H1 (cell line): ENCODE measurements at regions not wholly inside any gene's neighbourhood (a gene's known extent, or its start where the extent isn't known, plus 50 kb on each side); places are given as distances from the start of the nearest gene placed in this dataset.

ENCODE experiments used
- CTCF ChIA-PET: fragments of 300-600 bp; sonication (Branson Sonifier 250); formaldehyde crosslinking; loops from one replicate; lab custom pipeline; 2021; ENCODE audit not compliant: partially characterized antibody; lab: Charles Lee
- POLR2A ChIA-PET: fragments of 300-600 bp; sonication (Branson Sonifier 250); formaldehyde crosslinking; loops from one replicate; lab custom pipeline; 2021; ENCODE audit warnings: inconsistent platforms; ENCODE audit not compliant: partially characterized antibody; lab: Charles Lee
- DNase-seq, 2 experiments: peaks; one replicate each; pipeline versions ENCODE4 v3.0.0 to v3.0.0-alpha.2; 2010 to 2022; ENCODE audit warnings: low spot score in 2 of 2, low read depth in 1 of 2, mixed read lengths in 1 of 2
- FAIRE-seq: peaks from 2 replicates; lab custom pipeline; 2011; peaks lifted over from hg19 to GRCh38; lab: Jason Lieb, UNC
- H2AFZ ChIP-seq: 2 replicates; pipeline ENCODE4 v1.8.1; 2012; ENCODE audit warnings: low read length, inconsistent platforms
- H2AK5ac ChIP-seq: 2 replicates; pipeline ENCODE4 v1.6.1; 2013; ENCODE audit warnings: low read depth, low read length
- H2BK120ac ChIP-seq: replicated peaks from 2 replicates; pipeline ENCODE3; 2013; ENCODE audit warnings: low read depth, low read length, inconsistent platforms
- H2BK12ac ChIP-seq: 2 replicates; pipeline ENCODE4 v1.6.1; 2013; ENCODE audit warnings: low read depth, low read length
- H2BK15ac ChIP-seq: 2 replicates; pipeline ENCODE4 v1.6.1; 2013; ENCODE audit warnings: low read length
- H2BK20ac ChIP-seq: 2 replicates; pipeline ENCODE4 v1.6.1; 2013; ENCODE audit warnings: low read length
- H2BK5ac ChIP-seq: 2 replicates; pipeline ENCODE4 v1.6.1; 2013; ENCODE audit warnings: low read depth, low read length
- H3K14ac ChIP-seq: 2 replicates; pipeline ENCODE4 v1.6.1; 2013; ENCODE audit warnings: inconsistent platforms; ENCODE audit not compliant: insufficient read length
- H3K18ac ChIP-seq: 2 replicates; pipeline ENCODE4 v1.6.1; 2013; ENCODE audit warnings: low read length; ENCODE audit errors: extremely low read depth
- H3K23ac ChIP-seq: 2 replicates; pipeline ENCODE4 v1.6.1; 2013; ENCODE audit warnings: inconsistent platforms; ENCODE audit not compliant: insufficient read length
- H3K23me2 ChIP-seq: 2 replicates; pipeline ENCODE4 v1.6.1; 2013; ENCODE audit warnings: low read depth, low read length
- H3K27ac ChIP-seq: 2 replicates; pipeline ENCODE4 v1.6.1; 2011; ENCODE audit warnings: low read depth, low read length, inconsistent platforms
- H3K27me3 ChIP-seq, 4 experiments: replicated peaks in 1 of 4; 1 replicate in 1 of 4; 2 replicates in 3 of 4; pipeline versions ENCODE4 v1.6.1 to v1.8.1; 2011 to 2013; ENCODE audit warnings: low read length in 3 of 4, mild to moderate bottlenecking in 3 of 4, inconsistent platforms in 2 of 4, mixed read lengths in 2 of 4, moderate library complexity in 1 of 4; ENCODE audit not compliant: control insufficient read depth in 3 of 4, insufficient read depth in 3 of 4; ENCODE audit errors: extremely low read depth in 1 of 4
- H3K36me3 ChIP-seq, 4 experiments: 2 replicates each; pipeline versions ENCODE4 v1.6.1 to v1.8.1; 2011 to 2013; ENCODE audit warnings: mild to moderate bottlenecking in 4 of 4, low read length in 3 of 4, moderate library complexity in 2 of 4, control low read depth in 1 of 4, inconsistent platforms in 1 of 4; ENCODE audit not compliant: insufficient read depth in 4 of 4, control insufficient read depth in 2 of 4
- H3K4ac ChIP-seq: replicated peaks from 2 replicates; pipeline ENCODE3; 2013; ENCODE audit warnings: low read length, low read depth, mixed read lengths, inconsistent platforms; ENCODE audit not compliant: insufficient read length
- H3K4me1 ChIP-seq, 4 experiments: replicated peaks in 1 of 4; 1 replicate in 1 of 4; 2 replicates in 3 of 4; pipeline versions ENCODE4 v1.6.1 to v1.8.1; 2011 to 2013; ENCODE audit warnings: low read length in 3 of 4, inconsistent platforms in 2 of 4, mixed read lengths in 1 of 4; ENCODE audit not compliant: insufficient read depth in 4 of 4, control insufficient read depth in 3 of 4
- H3K4me2 ChIP-seq, 2 experiments: 2 replicates each; pipeline versions ENCODE4 v1.6.1 to v1.8.1; 2011 to 2013; ENCODE audit warnings: low read depth in 2 of 2, low read length in 2 of 2, control low read depth in 1 of 2, inconsistent platforms in 1 of 2, mild to moderate bottlenecking in 1 of 2; ENCODE audit not compliant: insufficient read depth in 1 of 2
- H3K4me3 ChIP-seq, 4 experiments: fragments of 200-600, 300-600 bp in 1 of 4; sonication (generic), shearing (Covaris generic), sonication (Bioruptor Twin) in 1 of 4; 2 replicates each; pipeline versions ENCODE4 v1.5.1 to v1.8.1; 2011 to 2016; ENCODE audit warnings: low read length in 4 of 4, low read depth in 3 of 4, control low read depth in 2 of 4, inconsistent platforms in 2 of 4, mild to moderate bottlenecking in 2 of 4, mixed read lengths in 1 of 4, moderate library complexity in 1 of 4; ENCODE audit not compliant: insufficient read depth in 2 of 4; ENCODE audit errors: extremely low read depth in 1 of 4
- H3K56ac ChIP-seq: replicated peaks from 2 replicates; pipeline ENCODE3; 2013; ENCODE audit warnings: low read depth, mild to moderate bottlenecking, mixed read lengths, low read length, inconsistent platforms; ENCODE audit not compliant: insufficient read length
- H3K79me1 ChIP-seq: 2 replicates; pipeline ENCODE4 v1.6.1; 2013; ENCODE audit warnings: low read depth, low read length, control low read depth
- H3K79me2 ChIP-seq, 2 experiments: 2 replicates each; pipeline versions ENCODE4 v1.6.1 to v1.8.1; 2012 to 2013; ENCODE audit warnings: low read length in 2 of 2, mild to moderate bottlenecking in 2 of 2, inconsistent platforms in 1 of 2; ENCODE audit not compliant: insufficient read depth in 2 of 2, control insufficient read depth in 1 of 2
- H3K9ac ChIP-seq, 4 experiments: replicated peaks in 1 of 4; 1 replicate in 1 of 4; 2 replicates in 3 of 4; pipeline versions ENCODE4 v1.6.1 to v1.8.1; 2011 to 2013; ENCODE audit warnings: low read depth in 3 of 4, low read length in 3 of 4, control low read depth in 2 of 4, mild to moderate bottlenecking in 2 of 4, moderate library complexity in 2 of 4, inconsistent platforms in 1 of 4; ENCODE audit errors: extremely low read depth in 1 of 4
- H3K9me3 ChIP-seq, 2 experiments: 2 replicates each; pipeline versions ENCODE4 v1.6.1 to v1.8.1; 2012 to 2013; ENCODE audit warnings: mild to moderate bottlenecking in 2 of 2, moderate library complexity in 2 of 2, control low read depth in 1 of 2, inconsistent platforms in 1 of 2, low read depth in 1 of 2, low read length in 1 of 2, mixed read lengths in 1 of 2; ENCODE audit not compliant: insufficient read depth in 2 of 2
- H4K20me1 ChIP-seq, 2 experiments: replicated peaks in 1 of 2; 2 replicates each; pipeline versions ENCODE3 to v1.8.1; 2011 to 2013; ENCODE audit warnings: inconsistent platforms in 2 of 2, low read length in 2 of 2, mild to moderate bottlenecking in 1 of 2; ENCODE audit not compliant: insufficient read depth in 2 of 2, control insufficient read depth in 1 of 2
- H4K5ac ChIP-seq: 2 replicates; pipeline ENCODE4 v1.6.1; 2013; ENCODE audit warnings: low read length, low read depth, mixed read lengths, inconsistent platforms; ENCODE audit not compliant: insufficient read length
- H4K8ac ChIP-seq: 2 replicates; pipeline ENCODE4 v1.8.0; 2013; ENCODE audit warnings: mild to moderate bottlenecking, moderate library complexity, low read length, inconsistent platforms; ENCODE audit not compliant: insufficient read depth; ENCODE audit errors: extremely low read depth
- H4K91ac ChIP-seq: replicated peaks from 2 replicates; pipeline ENCODE3; 2013; ENCODE audit warnings: low read length, mixed read lengths, inconsistent platforms; ENCODE audit not compliant: insufficient read length
- CBX5 ChIP-seq: fragments of 300-800, 300-1000 bp; sonication (generic); IDR thresholded peaks from 2 replicates; pipeline ENCODE4 v1.7.1; 2016; ENCODE audit warnings: antibody characterized with exemption, low read length, low read depth
- EP300 ChIP-seq, 2 experiments: IDR thresholded peaks; 1 replicate in 1 of 2; 2 replicates in 1 of 2; pipeline ENCODE4 v1.6.1; 2011 to 2012; ENCODE audit warnings: low read depth in 2 of 2, low read length in 2 of 2, mild to moderate bottlenecking in 2 of 2, borderline replicate concordance in 1 of 2, inconsistent platforms in 1 of 2, moderate library complexity in 1 of 2
- NANOG ChIP-seq: IDR thresholded peaks from 2 replicates; pipeline ENCODE4 v1.6.1; 2011; ENCODE audit warnings: low read length, low read depth, mild to moderate bottlenecking, inconsistent platforms; ENCODE audit not compliant: insufficient read depth, poor library complexity, severe bottlenecking
- SUZ12 ChIP-seq: fragments of 200-600 bp; sonication (generic); IDR thresholded peaks from 2 replicates; pipeline ENCODE4 v1.6.1; 2012; ENCODE audit warnings: mild to moderate bottlenecking, inconsistent platforms, low read length, moderate library complexity, mixed read lengths
- WGBS, 2 experiments: shearing (Covaris generic) in 1 of 2; methylation state at CpG; one replicate each; pipeline versions ENCODE4 v1.1.6 to v1.1.7; 2013 to 2015; ENCODE audit warnings: low lambda C conversion rate in 2 of 2, mixed read lengths in 2 of 2, inconsistent platforms in 1 of 2, low coverage in 1 of 2, missing lambda C conversion rate in 1 of 2; ENCODE audit not compliant: insufficient replicate concordance in 2 of 2, insufficient coverage in 1 of 2, insufficient read length in 1 of 2; ENCODE audit errors: extremely low coverage in 1 of 2, missing lambda C conversion rate in 1 of 2; 5-methylcytosine and 5-hydroxymethylcytosine counted together

- no peak overlapping the region for H4K8ac ChIP-seq
- DNase-seq: no peak
- H2AK5ac ChIP-seq: no peak overlapping the region
- H2BK12ac ChIP-seq: no peak overlapping the region
- no peaks in the 10 kb centered on the region for H3K36me3 ChIP-seq
- H3K79me2 ChIP-seq: no peaks in the 10 kb centered on the region
- no peak overlapping the region for H3K18ac ChIP-seq
- H3K4ac ChIP-seq: no peak overlapping the region
- H3K9ac ChIP-seq: no peak overlapping the region
- H3K27ac ChIP-seq: no peak overlapping the region
- no peaks in the 10 kb centered on the region for H3K4me1 ChIP-seq
- H3K56ac ChIP-seq: no peak overlapping the region
- no peak overlapping the region for H3K4me2 ChIP-seq
- H2BK120ac ChIP-seq: no peak overlapping the region
- H2AFZ ChIP-seq: no peak overlapping the region
- H3K23me2 ChIP-seq: no peaks in the 10 kb centered on the region
- no peak overlapping the region for H2BK15ac ChIP-seq
- no peaks in the 10 kb centered on the region for H3K27me3 ChIP-seq
- H3K4me3 ChIP-seq: no peak overlapping the region
- no peak overlapping the region for H3K14ac ChIP-seq
- CTCF ChIA-PET: interaction anchor here (0.9 kb wide), 1 partner anchor 22 kb away, joined by 3 read pairs; no protein-coding TSS in a partner anchor
- no peak overlapping the region for H2BK20ac ChIP-seq
- no peak overlapping the region for H4K5ac ChIP-seq
- no peak for FAIRE-seq
- H3K9me3 ChIP-seq: no peaks in the 10 kb centered on the region
- no peaks in the 10 kb centered on the region for H4K20me1 ChIP-seq
- WGBS, 2 experiments: 36% methylated on average over 2 of the region's 2 CpGs; no CpG with 5 or more reads in 1 of the 2 experiments
- TF ChIP-seq CBX5 (no peak), NANOG (no peak), EP300 (IDR thresholded peaks at IDR 0.05; ENCODE audit: borderline replicate concordance in 1 of 2, low read depth in 2 of 2, low read length in 2 of 2) (no peak), SUZ12 (no peak)
- no peak overlapping the region for H3K23ac ChIP-seq
- H3K79me1 ChIP-seq: no peaks in the 10 kb centered on the region
- no peak overlapping the region for H4K91ac ChIP-seq
- POLR2A ChIA-PET: no interaction called here
- H2BK5ac ChIP-seq: no peak overlapping the region
Measured at GRCh38 chrX:147859666-147860065, 52.1 kb upstream of the FMR1 start.
